ENCODE measurements at regions not wholly inside any gene's neighbourhood (a gene's known extent, or its start where the extent isn't known, plus 50 kb on each side); places are given as distances from the start of the nearest gene placed in this dataset.

DNA sequence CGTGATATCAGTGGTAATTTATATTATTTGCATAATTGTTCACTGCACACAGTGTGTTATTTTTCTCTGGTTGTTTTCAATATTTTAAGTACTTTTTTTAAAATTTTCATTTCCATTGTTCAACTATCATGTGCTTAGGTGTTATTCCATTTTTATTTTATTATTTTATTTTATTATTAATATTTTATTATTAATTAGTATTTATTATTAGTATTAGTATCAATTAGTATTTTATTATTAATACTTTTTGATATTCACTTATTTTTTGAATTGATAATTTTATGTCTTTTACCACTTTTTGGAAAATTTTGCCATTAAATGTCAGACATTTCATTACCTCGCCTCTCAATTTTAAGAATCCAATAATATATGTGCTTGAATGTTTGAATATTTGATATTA lies 593.8 kb upstream of the GRM3 start:
- TF ChIP-seq, protein P1, sequence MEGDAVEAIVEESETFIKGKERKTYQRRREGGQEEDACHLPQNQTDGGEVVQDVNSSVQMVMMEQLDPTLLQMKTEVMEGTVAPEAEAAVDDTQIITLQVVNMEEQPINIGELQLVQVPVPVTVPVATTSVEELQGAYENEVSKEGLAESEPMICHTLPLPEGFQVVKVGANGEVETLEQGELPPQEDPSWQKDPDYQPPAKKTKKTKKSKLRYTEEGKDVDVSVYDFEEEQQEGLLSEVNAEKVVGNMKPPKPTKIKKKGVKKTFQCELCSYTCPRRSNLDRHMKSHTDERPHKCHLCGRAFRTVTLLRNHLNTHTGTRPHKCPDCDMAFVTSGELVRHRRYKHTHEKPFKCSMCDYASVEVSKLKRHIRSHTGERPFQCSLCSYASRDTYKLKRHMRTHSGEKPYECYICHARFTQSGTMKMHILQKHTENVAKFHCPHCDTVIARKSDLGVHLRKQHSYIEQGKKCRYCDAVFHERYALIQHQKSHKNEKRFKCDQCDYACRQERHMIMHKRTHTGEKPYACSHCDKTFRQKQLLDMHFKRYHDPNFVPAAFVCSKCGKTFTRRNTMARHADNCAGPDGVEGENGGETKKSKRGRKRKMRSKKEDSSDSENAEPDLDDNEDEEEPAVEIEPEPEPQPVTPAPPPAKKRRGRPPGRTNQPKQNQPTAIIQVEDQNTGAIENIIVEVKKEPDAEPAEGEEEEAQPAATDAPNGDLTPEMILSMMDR (IDR thresholded peaks at IDR 0.05; ENCODE audit: borderline replicate concordance, extremely low read depth, low read length, poor library complexity, severe bottlenecking) = no peak
- TF ChIP-seq EZH2 (IDR thresholded peaks at IDR 0.05; ENCODE audit: borderline replicate concordance, low read depth, low read length, severe bottlenecking) = no peak
